NCI-H1105 treated with DMSO at 0.1 percent for 48 hours (cell line): ENCODE measurements at regions not wholly inside any gene's neighbourhood (a gene's known extent, or its start where the extent isn't known, plus 50 kb on each side); places are given as distances from the start of the nearest gene placed in this dataset.
"Not testable (repeated sequence)": the region's sequence is repeated elsewhere in the genome, so short reads cannot be mapped to it uniquely, and the experiment has no call there.

Experiments
- DNase-seq: peaks from one replicate; lab custom pipeline; 2025; lab: John Stamatoyannopoulos, UW

- no peak for DNase-seq
These were observed 80.0 kb upstream of the ARG1 start for GRCh38 chr6:131492932-131493573.

GRCh38 chr6:131504387-131504786 is 68.6 kb upstream of the ARG1 start:
- not testable (repeated sequence) for DNase-seq

GRCh38 chr6:131510094-131510493 is 62.9 kb upstream of the ARG1 start:
- peak; percentile 17 for DNase-seq

GRCh38 chr6:131510591-131510990 is 62.4 kb upstream of the ARG1 start:
- no peak for DNase-seq

DNA sequence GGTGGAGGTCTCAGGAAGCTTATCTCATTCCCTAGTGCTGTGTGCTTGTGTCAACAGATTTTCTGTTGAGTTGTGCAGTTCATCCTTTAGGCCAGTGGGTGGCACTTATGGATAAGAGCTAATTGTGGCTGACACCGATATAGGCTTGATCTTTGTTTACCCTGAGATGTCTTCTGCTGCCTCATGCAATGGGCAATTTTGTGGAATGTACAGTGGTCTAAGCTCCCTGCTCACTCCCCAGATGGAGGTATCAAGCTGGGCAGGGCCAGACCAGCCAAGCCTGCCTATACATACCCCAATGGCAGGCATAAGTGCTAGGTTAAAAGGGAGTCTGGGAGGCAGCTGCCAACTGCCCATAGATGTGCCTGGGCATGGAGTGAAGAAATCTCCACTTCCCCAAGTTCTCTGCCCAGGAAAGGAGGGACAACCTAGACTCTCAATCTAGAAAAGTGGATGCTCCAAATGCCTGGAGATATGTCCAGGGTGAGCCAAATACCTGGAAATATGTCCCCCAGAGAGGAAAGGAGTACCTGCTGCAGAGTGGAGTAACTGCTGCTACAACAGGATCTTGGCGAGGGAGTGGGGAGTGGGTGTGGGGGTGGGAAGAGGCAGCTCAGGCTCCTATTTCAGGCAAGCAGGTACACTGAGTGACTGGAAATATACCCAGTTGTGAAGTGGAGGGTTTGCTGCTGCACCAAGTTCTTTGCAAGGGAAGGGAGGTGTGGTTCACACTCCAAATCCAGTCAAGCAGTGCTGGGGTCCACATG is 53.2 kb upstream of the ARG1 start:
- peak; percentile 27 for DNase-seq
